GM21515 (cell line): ENCODE measurements at regions not wholly inside any gene's neighbourhood (a gene's known extent, or its start where the extent isn't known, plus 50 kb on each side); places are given as distances from the start of the nearest gene placed in this dataset.
"Not testable (repeated sequence)": the region's sequence is repeated elsewhere in the genome, so short reads cannot be mapped to it uniquely, and the experiment has no call there.

Experiments
- ATAC-seq: cut with Tn5 transposase; IDR thresholded peaks from one replicate; pipeline ENCODE4 v1.9.1; 2021; ENCODE audit not compliant: unreplicated experiment

DNA sequence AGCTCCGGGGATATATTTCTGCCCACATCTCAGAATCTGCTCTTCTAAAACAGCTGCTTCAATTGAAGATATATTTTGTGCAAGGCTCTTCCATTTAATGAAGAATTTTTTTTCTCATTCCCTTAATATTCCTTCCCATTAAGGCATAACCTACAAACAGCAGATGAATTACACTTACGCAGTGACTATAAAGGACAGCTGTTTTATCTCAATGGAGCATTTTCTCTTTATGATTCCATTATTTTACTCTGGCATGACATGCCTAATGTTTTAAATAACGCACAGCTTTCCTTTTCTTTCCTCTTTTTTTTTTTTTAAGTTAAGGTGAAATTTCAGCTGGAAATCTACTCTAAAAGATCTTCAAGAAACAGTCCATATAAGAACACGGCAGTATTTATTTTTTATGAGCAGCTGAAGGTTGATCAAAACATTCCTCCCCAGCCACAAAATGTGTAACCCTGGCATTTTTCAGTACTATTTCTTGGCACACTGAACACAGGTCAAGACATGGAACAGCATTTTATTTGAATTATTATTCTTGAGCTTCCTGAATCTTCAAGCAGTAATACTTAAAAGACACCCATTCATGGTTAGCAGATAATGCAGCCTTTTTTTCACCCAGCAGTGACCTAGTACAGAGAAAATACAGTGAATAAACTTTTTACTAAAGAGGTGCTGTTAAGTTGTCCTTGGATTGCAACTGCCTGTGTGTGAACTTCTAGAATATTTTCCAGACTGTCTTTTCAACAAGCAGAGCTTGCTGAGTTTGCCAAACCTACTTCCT lies 118.1 kb upstream of the FOXN3 start:
- no peak for ATAC-seq

DNA sequence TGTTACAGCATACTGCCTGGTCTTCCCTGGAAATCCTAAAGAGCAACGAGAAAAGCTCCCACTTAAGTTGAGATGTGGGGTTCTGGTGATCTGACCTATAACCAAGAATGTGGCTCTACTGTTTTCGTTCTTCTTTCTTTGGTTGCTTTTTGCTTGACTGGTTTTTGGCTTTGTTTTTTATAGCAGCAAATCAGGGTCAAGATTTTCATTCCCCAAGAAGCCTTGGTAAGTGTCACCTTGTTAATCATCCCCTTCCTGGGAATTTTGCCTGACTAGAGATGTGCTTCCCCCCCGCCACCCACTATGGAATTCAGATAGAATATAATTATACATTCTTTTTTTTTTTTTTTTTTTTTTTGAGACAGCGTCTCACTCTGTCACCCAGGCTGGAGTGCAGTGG lies 116.7 kb upstream of the FOXN3 start:
- no peak for ATAC-seq

DNA sequence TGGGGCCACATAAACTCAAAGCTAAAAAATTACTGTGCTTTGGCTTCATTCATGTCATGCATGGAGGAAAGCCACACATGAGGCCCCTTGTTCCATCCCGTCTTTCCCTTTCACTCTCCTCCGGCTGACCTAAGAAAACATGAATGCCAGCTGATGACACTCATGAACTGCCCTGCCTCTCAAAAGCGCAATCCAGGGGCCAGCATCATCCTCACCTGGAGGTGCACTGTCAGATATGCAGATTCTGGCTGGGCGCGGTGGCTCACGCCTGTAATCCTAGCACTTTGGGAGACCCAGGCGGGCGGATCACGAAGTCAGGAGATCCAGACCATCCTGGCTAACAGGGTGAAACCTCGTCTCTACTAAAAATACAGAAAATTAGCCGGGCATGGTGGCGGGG lies 116.1 kb upstream of the FOXN3 start:
- no peak for ATAC-seq

DNA sequence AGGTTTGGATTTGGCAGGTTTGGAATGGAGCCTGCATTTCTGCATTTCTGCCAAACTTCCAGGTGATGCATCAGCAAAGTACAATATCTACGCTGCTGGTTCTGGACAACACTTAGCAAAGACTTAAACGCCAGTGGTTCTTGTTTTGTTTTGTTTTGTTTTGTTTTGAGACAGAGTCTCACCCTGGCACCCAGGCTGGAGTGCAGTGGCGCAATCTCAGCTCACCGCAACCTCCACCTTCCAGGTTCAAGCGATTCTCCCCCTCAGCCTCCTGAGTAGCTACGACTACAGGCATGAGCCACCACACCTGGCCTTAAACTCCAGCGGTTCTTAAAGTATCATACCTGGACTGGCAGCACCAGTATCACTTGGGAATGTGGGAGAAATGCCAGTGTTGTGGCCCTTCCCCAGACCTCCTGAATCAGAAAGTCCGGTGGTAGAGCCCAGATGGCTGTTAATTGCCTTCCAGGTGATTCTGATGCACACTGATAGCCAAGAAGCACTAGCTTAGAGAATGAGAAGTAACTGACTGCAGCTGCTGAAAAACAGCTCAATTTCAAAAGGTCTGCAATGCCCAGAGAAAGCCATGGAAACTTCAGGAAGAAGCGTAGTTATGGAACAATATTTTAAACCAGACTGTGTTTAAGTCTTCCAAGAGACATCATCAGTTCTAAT lies 114.8 kb upstream of the FOXN3 start:
- ATAC-seq: no peak

GRCh38 chr14:89524990-89525667 lies 108.1 kb upstream of the FOXN3 start:
- no peak for ATAC-seq

DNA sequence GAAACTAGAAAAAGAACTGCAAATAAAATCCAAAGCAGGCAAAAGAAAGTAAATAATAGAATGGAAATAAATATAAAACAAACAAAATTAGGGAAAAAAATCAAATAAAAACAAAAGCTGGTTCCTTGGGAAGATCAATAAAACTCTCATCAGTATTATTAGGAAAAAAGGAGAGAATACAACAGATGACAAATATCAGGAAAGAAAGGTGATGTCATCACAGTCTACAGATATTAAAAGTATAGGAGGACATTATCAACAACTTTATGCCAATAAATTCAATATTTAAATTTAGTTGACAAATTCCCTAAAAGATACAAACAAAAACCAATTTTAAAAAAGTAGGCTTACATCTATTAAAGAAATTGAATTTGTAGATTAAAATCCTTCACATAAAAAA lies 107.4 kb upstream of the FOXN3 start:
- ATAC-seq: no peak

DNA sequence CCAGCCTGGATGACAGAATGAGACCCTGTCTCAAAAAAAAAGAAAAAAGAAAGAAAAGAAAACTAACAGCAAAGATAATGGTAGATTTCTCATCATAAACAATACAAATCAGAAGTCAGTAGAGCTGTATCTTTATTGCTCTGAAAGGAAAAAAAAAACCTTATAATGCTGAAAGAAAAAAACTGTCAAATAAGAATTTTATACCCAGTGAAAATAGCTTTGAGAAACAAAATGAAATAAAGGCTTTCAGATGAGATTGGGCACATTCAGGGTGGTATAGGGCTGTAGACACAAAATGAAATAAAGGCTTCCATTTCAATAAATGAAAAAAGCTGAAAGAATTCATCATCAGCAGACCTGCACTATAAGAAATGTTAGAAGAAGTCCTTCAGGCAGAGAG lies 105.0 kb upstream of the FOXN3 start:
- ATAC-seq: no peak

DNA sequence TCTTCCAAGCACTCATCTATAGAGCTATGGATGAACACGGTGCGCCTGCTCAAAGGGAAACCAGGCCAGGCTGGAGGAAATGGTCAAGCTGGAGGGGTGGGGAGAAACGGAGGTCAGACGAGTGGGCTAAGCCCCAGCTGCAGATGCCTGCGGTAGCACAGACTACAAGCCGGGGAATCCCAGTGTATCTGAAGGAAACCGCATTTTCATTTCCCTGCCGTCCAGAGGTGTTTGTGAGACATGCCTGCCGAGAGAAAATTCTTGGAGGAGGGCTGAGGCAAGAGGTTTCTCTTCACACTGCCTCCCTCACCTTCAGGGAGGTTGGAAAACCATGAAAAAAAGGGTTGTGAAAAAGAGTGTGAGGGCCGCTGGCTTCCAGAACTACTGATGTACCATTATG lies 102.0 kb upstream of the FOXN3 start:
- ATAC-seq: no peak

DNA sequence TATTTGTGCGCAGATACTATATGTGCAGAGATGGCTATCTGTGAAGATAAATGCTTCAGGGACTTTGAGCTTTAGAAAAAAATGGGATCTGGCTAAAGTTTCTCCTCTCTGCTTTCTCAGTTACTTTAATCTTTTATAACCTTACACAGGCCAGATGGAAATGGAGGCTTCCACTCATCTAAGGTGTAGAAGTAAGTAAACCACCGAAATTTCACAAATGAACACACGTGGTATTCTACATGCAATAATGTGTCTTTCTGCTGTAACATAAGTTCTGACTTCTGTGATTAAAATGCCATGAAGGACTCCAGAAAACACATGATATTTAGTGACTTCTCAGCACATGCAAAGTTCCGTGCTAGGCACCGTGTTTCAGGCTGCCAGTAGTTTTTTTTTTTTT lies 99.1 kb upstream of the FOXN3 start:
- ATAC-seq: no peak

GRCh38 chr14:89514601-89515000 lies 97.6 kb upstream of the FOXN3 start:
- ATAC-seq: no peak

- ATAC-seq: no peak
These were observed 92.9 kb upstream of the FOXN3 start for GRCh38 chr14:89509891-89510290.

DNA sequence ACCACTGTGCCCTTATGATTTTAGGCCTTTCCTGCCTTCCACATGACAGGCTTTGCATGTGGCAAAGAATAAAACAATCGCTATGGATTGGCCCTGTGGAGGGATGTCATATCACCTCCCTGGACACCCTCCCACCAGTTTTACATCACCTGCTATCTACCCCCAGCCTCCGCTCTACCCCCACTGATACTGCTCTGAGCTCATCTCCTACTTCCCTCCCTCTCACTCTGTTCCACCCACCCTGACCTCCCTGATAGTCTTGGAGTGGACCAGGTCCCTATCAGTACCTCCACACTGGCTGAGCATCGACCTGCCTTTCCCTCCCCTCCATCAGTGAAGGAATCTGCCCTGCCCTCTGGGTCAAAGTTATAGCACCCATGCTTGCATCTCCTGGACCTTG lies 91.8 kb upstream of the FOXN3 start:
- ATAC-seq: no peak

DNA sequence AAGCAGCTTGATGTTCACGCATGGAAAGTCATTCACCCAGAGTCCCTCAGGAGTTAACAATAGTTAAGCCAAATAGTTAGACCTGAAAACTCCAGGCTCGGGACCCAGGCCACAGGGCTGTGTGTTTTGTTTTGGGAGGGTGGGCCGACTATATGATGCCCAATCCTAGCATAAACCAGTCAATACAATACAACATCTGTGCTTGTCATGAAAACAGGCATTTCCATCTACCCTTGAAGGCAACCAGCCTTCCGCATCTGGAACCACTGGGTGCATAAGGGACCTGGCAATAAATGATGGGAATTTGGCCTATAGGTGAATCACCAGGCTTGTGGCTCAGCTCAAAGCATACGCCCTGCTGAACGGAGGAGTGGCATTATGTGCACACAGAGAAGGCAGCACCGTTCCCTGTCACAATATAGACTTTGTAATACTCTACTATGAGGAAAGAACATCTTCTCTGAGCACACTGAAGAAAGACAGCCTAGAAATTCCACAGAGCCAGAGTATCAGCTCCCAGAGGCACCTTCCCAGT lies 91.0 kb upstream of the FOXN3 start:
- ATAC-seq: no peak

- ATAC-seq: no peak
These were observed 90.5 kb upstream of the FOXN3 start for GRCh38 chr14:89507521-89507920.

DNA sequence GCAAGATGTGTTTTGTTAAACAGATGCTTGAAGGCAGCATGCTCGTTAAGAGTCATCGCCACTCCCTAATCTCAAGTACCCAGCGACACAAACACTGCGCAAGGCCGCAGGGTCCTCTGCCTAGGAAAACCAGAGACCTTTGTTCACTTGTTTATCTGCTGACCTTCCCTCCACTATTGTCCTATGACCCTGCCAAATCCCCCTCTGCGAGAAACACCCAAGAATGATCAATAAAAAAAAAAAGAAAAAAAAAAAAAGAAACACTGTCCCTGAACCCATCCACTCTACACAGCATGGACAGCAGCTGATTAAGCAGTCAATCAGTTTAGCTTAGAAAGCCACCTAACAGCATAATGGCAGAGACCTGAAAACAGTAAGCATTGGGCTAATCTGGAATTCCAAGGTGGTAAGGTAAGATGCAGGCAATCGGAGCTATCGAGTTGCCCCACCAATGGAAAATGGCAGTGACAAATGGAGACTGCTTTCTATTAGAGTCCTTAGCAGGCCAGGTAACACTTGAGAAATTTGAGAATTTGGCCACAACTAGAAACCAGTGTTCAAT lies 89.9 kb upstream of the FOXN3 start:
- not testable (repeated sequence) for ATAC-seq

DNA sequence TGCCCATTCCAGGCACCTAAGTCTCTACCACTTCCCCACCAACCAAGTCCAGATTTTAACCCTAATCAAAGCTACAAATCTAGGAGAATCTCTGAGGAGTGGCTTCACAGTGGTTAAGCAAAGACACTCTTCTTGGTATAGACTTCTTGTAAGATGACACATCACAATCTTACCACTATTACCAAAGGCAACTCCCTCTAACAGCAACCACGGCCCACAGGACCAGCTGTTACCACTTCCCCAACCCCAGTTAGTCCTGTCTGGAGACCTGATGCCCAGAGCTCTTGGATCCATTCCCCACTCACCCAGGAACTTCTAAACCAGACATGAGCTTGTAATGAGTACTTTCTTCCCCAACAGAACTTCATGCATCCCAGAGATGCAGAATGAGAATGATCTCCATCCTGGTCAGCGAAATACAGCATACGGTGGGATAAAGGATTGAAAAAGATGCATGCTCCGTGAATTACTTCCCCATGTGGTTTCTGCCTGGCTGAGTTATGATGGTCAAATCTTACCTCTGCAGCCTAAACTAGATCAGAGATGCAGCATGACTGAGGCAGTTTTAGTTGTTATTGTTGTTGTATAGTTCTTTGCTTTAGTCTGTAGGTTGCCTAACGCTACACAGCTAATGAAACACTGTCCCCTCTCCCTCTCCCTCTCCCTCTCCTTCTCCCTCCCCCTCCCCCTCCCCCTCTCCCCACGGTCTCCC lies 87.7 kb upstream of the FOXN3 start:
- ATAC-seq: peak; percentile 59

DNA sequence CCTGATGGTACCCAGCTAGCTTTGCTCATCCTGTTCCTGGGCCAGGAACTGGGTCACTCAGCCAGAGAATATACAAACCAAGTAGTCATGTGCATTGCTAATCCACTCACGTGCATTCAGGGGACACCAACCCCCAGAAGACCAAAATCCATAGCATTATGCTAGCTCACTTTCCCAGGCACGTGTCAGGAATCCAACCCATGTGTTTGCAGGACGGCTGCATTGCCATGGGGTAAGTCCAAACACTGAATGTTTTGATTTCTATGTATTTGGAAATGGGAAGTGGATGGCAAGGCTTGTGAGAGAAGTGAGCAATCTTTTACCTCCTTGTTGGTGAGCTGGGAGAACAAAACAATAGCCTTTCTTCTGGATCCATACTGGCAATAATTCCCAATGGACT lies 87.1 kb upstream of the FOXN3 start:
- no peak for ATAC-seq

DNA sequence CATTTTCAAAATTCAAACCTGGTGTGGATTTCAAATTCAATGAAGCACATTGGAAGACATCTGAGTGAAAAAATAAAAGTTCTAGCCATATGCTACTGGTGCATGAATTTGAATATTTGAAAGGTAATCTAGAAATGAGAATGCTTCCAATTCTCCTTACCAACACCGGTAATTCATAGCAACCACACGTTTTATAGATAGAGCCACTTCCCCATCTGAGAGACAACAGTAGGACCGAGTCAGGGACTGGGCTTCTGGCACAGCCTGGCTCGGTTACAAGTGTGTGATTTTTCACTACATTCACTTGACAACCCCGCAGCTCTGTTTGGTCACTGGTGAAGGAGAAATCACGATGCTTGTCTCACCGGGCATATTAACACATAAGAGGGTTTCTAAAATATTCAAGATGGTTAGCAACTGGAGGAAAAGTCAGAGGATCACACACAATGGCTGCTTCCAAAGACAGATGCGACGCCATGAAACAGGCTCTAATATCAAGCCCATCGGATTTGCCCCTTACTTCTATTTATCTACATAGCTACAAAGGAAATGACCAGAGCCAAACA lies 86.5 kb upstream of the FOXN3 start:
- ATAC-seq: no peak

DNA sequence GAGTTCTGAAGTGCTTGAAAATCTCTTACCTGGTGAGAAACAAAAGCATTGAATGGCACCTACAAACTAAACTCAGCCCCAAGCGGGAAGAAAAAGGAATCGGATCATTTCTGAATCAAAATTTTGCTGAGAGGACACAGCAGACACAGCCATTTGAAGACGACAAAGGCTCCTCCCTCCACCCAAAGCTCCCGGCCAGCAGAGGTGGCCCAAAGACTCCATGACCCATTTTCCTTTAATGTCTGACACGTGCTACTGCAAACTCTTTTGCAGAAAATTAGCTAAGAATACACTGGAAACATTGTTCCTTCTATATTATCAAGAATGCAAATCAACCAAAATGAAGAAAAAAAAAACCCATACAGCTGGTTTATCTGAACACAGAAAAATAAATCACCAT lies 85.9 kb upstream of the FOXN3 start:
- no peak for ATAC-seq

GRCh38 chr14:89501381-89501780 lies 84.3 kb upstream of the FOXN3 start:
- ATAC-seq: no peak

GRCh38 chr14:89500303-89500702 lies 83.3 kb upstream of the FOXN3 start:
- no peak for ATAC-seq
